K562 (cell line): ENCODE measurements at regions not wholly inside any gene's neighbourhood (a gene's known extent, or its start where the extent isn't known, plus 50 kb on each side); places are given as distances from the start of the nearest gene placed in this dataset.

ENCODE experiments used
- C11orf30 ChIP-seq: fragments of 450-650 bp; IDR thresholded peaks from 2 replicates; pipeline ENCODE4 v1.6.1; 2016; ENCODE audit warnings: low read depth, mild to moderate bottlenecking
- MAFF ChIP-seq: IDR thresholded peaks from 2 replicates; pipeline ENCODE4 v1.6.1; 2012; ENCODE audit warnings: low read length, improper control_type of control experiment
- MCM2 ChIP-seq: fragments of 450-650 bp; IDR thresholded peaks from 2 replicates; pipeline ENCODE4 v1.6.1; 2017; ENCODE audit warnings: low read depth, mild to moderate bottlenecking
- MXD1 ChIP-seq: fragments of 250-450 bp; sonication (Bioruptor Pico); IDR thresholded peaks from 2 replicates; pipeline ENCODE4 v1.8.0; 2021; ENCODE audit warnings: borderline replicate concordance, mild to moderate bottlenecking, moderate library complexity; ENCODE audit not compliant: poor library complexity, severe bottlenecking
- RBM17 ChIP-seq: fragments of 200-400 bp; formaldehyde crosslinking; IDR thresholded peaks from 2 replicates; pipeline ENCODE4 v1.6.1; 2017; ENCODE audit warnings: low read depth, mild to moderate bottlenecking, low read length, borderline replicate concordance
- RREB1 ChIP-seq: fragments of 250-450 bp; sonication (Bioruptor Pico); IDR thresholded peaks from 2 replicates; pipeline ENCODE4 v1.4.0; 2020
- ZNF408 ChIP-seq: fragments of 250-450 bp; sonication (Bioruptor Pico); IDR thresholded peaks from 2 replicates; pipeline ENCODE4 v1.4.0; 2020; ENCODE audit warnings: low read depth, mild to moderate bottlenecking, moderate library complexity

- TF ChIP-seq RREB1 (CRISPR knock-in tag): no peak
- no peak for TF ChIP-seq MAFF
- no peak for TF ChIP-seq ZNF408 (CRISPR knock-in tag)
- no peak for TF ChIP-seq RBM17
- no peak for TF ChIP-seq C11orf30
- no peak for TF ChIP-seq MCM2
- TF ChIP-seq MXD1 (CRISPR knock-in tag): no peak
Measured at GRCh38 chr5:36384845-36385244, 83.1 kb upstream of the RANBP3L start (continued).
